D341Med (cell line): ENCODE measurements at regions not wholly inside any gene's neighbourhood (a gene's known extent, or its start where the extent isn't known, plus 50 kb on each side); places are given as distances from the start of the nearest gene placed in this dataset.

Experiments used
- DNase-seq: peaks from one replicate; pipeline ENCODE4 v3.0.0; 2012; ENCODE audit warnings: low spot score

DNA sequence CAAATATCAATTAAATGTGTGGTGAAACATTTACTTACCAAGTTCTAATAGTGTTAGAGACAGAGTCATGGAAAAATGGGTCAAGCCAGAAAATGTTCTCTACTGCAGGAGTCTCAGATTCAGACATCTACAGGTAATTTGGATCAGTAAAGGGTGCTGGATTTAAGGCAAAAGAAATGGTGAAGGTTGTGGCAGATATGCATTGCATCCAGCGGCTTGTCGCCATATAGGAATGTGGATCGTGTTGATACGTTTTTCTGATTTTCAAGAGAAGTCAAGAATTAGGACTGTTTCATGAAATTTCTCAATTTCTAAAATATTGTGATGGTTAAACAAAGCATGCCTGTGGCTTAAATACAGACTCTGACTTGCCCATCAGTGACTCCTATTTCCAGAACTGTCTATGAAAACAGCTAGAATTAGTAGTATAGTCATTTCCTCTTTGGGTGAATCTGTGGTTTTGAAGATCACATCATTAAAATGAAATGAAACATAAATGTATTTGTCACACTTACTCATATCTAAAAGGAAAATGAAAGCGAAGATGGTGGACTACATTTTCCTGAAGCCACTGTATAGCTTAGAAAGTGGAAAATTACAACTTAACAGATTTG lies 110.1 kb upstream of the VEGFC start:
- no peak for DNase-seq

GRCh38 chr4:176906709-176907108 lies 114.0 kb upstream of the VEGFC start:
- DNase-seq = no peak

DNA sequence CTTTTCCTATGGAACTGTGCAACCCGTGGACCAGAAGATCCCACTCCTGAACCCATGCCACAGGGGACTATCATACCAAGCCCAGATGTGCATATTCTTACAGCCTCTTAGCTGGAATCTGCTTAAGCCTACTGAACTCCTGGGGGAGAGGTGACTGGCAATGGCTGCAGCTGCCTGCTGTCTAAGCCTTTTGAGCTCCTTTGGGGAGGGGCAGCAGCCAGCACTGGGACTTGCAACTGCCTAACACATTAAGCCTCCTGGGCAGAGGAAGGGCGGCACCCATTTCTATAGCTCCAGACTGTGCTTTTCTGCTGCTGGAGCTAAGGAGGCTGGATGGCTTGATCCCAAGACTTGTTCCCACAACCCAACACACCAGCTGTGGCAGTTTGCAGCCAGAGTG lies 117.9 kb upstream of the VEGFC start:
- peak; percentile 58 for DNase-seq

GRCh38 chr4:176919631-176920030 lies 126.9 kb upstream of the VEGFC start:
- DNase-seq = no peak

- no peak for DNase-seq
Measured at GRCh38 chr4:176920694-176921093, 128.0 kb upstream of the VEGFC start.

GRCh38 chr4:176921256-176921655 lies 128.5 kb upstream of the VEGFC start:
- no peak for DNase-seq

DNA sequence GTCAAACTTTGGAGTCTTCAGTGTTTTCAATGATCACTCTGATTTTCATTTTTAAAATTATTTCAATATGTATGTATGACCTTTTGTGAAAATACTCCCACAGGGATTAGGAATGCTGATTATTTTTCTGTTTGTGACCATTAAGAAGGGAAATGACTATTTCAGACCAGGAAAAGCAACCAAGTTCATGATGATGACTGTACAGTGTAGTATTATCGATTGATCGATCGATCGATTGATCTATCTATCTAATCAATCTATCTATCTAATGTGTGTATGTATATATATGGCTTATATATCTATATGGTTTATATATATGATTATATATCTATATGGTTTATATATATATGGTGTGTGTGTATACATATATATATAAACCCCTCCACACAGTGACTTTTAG lies 131.5 kb upstream of the VEGFC start:
- DNase-seq = no peak

- no peak for DNase-seq
Measured at GRCh38 chr4:176925962-176926361, 133.2 kb upstream of the VEGFC start.

GRCh38 chr4:176927117-176927516 lies 134.4 kb upstream of the VEGFC start:
- DNase-seq = no peak

GRCh38 chr4:176927664-176928063 lies 134.9 kb upstream of the VEGFC start:
- no peak for DNase-seq

DNA sequence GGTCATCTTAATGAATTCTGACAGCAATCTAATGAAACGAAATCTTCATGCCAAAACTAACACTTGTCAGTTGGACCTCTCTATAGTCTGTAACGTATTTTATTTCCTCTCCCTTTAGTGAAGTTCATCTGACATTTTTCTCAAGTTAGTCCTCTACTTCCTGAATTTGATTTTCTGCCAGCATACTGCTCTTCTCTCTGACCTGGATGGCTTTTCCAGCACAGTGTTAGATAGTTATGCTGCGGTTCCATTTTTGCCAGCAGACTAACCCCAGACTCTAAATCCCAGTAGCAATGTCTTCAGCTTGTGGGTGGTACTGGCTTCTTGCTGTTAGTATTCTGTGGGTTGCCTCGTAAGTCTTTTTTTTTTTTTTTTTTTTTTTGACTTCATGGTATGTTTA lies 146.7 kb upstream of the VEGFC start:
- no peak for DNase-seq

DNA sequence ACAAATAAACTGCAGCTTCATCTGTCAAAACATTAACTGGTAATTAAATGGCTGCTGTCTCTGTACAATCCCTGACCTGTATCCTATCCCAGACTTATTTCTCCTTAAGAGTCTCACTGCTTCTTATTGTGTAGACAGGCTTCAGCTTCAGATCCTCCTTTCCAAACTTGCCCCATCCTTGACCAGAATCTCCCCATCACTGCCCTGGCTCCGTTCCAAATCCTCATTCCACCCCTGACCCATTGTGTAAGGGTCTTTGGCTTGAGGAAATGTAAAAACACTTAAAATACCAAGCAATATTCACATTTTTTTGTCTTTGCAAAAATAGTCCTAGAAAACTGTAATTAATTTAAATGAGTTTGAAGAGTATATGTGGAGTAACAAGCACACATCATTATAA lies 152.6 kb upstream of the VEGFC start:
- no peak for DNase-seq

DNA sequence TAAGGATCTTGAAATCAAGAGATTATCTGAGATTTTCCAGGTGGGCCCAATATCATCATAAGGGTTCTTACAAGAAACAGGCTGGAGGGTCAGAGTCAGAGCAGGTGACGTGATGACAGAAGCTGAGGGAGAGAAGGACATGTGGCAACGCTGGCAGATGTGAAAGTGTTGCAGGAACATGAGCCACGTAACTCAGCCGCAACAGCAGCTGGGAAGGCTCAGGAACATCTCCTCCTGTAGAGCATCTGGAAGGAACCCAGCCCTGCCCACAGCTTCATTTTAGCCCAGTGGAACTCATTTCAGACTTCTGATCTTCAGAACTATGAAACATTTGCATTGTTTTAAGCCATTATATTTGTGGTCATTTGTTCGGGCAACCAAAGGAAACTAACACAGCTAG lies 156.3 kb upstream of the VEGFC start:
- no peak for DNase-seq

DNA sequence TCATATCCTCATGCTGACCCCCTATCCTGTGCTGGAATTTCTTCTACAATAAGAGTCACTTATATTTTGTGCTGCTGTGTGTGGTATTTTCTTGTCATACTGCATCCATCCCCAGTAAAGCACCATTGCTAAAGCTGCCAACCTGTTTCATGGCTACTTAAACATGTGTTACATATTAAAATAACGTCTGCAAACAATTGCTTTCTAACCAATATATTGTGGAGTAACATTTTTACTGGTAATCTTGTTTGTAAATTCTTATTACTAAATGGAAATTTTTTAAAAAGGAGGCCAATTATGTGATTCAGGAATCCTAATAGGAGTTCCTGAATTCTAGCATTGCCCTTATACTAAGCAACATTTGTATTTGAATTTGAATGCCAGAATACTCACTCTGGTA lies 160.3 kb upstream of the VEGFC start:
- DNase-seq = no peak

DNA sequence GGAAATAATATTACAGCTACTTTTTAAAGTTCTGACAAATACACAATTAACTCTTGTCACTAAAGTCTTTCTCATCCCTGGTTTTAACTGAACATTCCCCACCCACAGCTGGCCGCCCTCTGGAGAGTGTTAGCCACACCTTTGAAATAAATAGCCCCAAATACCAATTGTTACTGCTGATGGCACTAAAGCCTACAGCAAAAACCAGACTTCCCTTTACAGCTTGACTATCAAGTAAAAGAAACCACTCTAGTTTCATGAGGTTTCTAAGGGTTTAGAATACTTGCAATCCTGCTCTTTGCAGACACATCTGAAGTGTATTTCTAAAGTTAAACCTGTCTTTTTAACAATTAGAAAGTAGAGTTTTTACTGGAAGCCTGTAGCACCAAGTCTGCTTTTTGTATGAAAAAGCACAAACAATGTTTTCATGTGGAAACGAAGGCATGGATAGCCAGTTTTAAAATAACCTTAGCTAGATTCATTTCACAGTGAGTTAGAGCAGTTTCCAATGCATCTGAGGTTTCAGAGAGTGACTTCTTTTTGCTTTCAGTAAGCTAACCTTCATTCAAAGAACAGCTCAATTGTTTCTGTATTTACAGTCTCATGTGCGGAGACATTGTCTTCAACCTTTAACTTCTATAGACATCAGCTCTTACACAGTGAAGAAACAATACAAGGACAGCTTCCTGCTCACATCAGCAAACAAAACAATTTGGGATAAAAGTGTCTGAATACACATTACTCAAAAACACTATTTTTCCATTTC lies 164.8 kb upstream of the VEGFC start:
- DNase-seq = no peak

- no peak for DNase-seq
Measured at GRCh38 chr4:176959980-176960379, 167.3 kb upstream of the VEGFC start.

GRCh38 chr4:176963121-176963520 lies 170.4 kb upstream of the VEGFC start:
- DNase-seq = no peak

- peak; percentile 52 for DNase-seq
Measured at GRCh38 chr4:176964116-176964691, 171.5 kb upstream of the VEGFC start.

DNA sequence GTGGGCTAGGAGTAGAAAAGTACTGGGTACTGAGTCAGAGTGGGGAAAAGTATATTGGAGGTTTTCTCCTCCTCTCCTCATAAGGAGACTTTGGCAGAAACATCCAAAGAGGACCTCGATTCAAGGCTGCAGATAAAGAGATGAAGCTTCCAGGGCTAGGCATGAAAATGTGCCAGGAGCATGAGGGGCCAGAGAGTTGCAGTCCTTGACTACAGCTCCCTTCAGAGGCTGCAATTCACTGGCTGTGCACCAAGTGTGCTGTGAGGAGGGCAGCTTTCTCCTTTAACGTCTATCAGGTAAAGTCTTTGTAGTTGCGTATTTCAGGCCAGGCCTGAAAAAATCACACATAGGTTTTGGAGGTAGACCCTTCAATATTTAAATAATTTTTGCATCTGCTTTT lies 174.9 kb upstream of the VEGFC start:
- DNase-seq = no peak

GRCh38 chr4:176968094-176968493 lies 175.4 kb upstream of the VEGFC start:
- DNase-seq = no peak

DNA sequence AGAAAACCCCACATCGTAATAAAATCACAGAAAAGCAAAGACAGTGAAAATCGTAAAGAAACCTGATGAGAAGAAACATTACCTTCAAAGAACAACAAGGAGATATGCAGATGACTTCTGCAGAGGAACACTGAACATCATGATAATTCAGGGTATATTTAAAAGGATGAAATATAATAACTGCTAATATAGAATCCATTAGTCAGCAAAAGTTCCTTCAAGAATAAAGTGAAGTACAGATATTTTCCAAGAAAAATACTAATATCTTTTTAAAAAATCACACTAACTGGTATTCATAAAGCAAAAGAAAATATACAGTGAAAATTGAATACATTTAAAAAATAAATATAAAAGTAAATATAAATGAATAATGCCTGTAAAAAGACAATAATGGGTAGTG lies 176.3 kb upstream of the VEGFC start:
- DNase-seq = no peak

DNA sequence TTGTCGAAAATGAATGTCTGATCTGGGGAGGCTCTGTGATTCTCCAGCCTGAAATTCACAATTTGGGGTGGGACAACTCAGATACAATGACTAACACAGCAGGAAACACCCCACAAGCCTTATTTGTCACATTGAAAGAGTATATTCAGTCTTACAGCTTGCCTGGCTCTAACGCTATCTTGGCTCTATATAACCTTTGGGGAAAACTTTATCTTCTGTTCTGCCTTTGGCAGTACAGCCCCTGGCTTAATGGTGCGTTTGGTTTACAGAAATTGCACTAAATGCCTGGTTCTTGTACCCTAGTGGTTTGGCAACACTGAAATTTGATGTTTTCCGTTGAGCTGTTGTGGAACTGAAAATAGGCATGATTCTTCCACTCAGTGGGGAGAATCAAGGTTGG lies 178.1 kb upstream of the VEGFC start:
- DNase-seq = no peak

GRCh38 chr4:176971576-176972115 lies 178.9 kb upstream of the VEGFC start:
- no peak for DNase-seq
